ENCODE measurements at regions not wholly inside any gene's neighbourhood (a gene's known extent, or its start where the extent isn't known, plus 50 kb on each side); places are given as distances from the start of the nearest gene placed in this dataset.
"Not testable (repeated sequence)": the region's sequence is repeated elsewhere in the genome, so short reads cannot be mapped to it uniquely, and the experiment has no call there.

DNA sequence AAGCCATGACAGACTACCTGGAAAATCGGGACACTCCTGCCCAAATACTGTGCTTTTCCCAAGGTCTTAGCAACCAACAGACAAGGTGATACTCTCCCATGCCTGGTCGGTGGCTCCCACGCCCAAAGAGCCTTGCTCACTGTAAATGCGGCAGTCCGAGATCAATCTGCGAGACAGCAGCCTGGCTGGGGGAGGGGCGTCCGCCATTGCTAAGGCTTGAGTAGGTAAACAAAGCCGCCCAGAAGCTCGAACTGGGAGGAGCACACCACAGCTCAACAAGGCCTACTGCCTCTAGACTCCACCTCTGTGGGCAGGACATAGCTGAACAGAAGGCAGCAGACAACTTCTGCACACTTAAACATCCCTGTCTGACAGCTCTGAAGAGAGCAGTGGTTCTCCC, 272.1 kb upstream of the CCNG1 start:
- no peak overlapping the region for H3K4me3 ChIP-seq
- DNase-seq (ENCODE audit: extremely low spot score), result no peak
- 93% methylated on average over 10 of the region's 10 CpGs for WGBS
- H3K27ac ChIP-seq (replicated peaks in 1 of 4), result no peak overlapping the region
- peaks cover 0 to 12% (median 0%) of the 10 kb centered on the region in 4 donors for H3K9me3 ChIP-seq
- no peaks in the 10 kb centered on the region for H3K4me1 ChIP-seq
- H3K27me3 ChIP-seq, result no peaks in the 10 kb centered on the region
- intact Hi-C loops (cut with DNase I), result no loop called here
- no peak for TF ChIP-seq POLR2AphosphoS5 (IDR thresholded peaks at IDR 0.05)
- TF ChIP-seq EP300 (IDR thresholded peaks at IDR 0.05), result no peak
- no peak for TF ChIP-seq POLR2A (IDR thresholded peaks at IDR 0.05; ENCODE audit: low read depth)
- TF ChIP-seq, protein P1, sequence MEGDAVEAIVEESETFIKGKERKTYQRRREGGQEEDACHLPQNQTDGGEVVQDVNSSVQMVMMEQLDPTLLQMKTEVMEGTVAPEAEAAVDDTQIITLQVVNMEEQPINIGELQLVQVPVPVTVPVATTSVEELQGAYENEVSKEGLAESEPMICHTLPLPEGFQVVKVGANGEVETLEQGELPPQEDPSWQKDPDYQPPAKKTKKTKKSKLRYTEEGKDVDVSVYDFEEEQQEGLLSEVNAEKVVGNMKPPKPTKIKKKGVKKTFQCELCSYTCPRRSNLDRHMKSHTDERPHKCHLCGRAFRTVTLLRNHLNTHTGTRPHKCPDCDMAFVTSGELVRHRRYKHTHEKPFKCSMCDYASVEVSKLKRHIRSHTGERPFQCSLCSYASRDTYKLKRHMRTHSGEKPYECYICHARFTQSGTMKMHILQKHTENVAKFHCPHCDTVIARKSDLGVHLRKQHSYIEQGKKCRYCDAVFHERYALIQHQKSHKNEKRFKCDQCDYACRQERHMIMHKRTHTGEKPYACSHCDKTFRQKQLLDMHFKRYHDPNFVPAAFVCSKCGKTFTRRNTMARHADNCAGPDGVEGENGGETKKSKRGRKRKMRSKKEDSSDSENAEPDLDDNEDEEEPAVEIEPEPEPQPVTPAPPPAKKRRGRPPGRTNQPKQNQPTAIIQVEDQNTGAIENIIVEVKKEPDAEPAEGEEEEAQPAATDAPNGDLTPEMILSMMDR (IDR thresholded peaks at IDR 0.05), result no peak
- no peaks in the 10 kb centered on the region for H3K36me3 ChIP-seq

DNA sequence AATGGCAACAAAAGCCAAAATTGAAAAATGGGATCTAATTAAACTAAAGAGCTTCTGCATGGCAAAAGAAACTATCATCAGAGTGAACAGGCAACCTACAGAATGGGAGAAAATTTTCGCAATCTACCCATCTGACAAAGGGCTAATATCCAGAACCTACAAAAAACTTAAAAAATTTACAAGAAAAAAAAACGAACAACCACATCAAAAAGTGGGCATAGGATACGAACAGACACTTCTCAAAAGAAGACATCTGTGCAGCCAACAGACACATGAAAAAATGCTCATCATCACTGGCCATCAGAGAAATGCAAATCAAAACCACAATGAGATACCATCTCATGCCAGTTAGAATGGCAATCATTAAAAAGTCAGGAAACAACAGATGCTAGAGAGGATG, 267.2 kb upstream of the CCNG1 start:
- intact Hi-C loops (cut with DNase I); H3K9me3 ChIP-seq; H3K36me3 ChIP-seq; H3K27me3 ChIP-seq; H3K4me1 ChIP-seq; DNase-seq (ENCODE audit: extremely low spot score); H3K4me3 ChIP-seq; H3K27ac ChIP-seq (replicated peaks in 1 of 4): not testable (repeated sequence)
- 74% methylated on average over 3 of the region's 3 CpGs for WGBS

DNA sequence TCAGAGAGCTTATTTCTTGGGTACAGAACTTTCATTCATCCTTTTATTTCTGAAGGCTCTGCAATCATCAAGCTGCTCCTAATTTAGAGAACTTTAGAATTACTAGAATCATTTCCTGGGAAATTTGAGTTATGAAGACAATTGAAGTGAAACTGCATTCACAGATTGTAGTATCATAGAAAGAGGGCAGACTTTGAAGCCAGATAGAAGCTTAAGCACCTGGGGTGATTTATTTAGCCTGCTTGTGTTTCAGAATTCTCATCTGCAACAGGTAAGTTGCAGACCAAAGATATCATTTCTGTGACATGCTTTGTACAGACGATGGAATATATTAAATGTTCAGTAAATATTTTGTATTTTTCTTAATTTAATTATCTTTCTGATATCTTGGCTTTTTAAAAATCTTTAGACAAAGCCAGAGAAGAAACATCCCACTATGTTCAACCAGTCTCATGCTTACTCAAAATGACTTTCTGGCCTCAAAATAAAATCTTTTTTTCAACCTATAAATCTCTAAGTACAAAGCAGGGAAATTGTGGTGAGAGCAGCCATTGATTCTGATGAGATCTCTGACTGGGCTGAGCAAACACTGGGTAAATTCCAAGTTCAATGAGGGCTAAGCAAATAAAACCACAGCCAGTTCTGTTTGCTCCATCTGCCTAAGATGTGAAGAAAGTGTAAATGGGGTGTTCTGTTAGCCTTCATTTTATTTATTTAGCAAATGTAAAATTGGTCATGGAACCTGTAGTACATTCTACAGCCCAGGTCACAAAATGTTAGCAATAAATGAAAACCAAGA, 264.7 kb upstream of the CCNG1 start:
- intact Hi-C loops (cut with DNase I), result no loop called here
- TF ChIP-seq, protein P1 (IDR thresholded peaks at IDR 0.05), result no peak
- TF ChIP-seq POLR2AphosphoS5 (IDR thresholded peaks at IDR 0.05), result no peak
- no peak for TF ChIP-seq POLR2A (IDR thresholded peaks at IDR 0.05; ENCODE audit: low read depth)
- TF ChIP-seq EP300 (IDR thresholded peaks at IDR 0.05), result no peak
- no peak for DNase-seq (ENCODE audit: extremely low spot score)
- 63% methylated on average over 1 of the region's 1 CpG for WGBS
- no peaks in the 10 kb centered on the region for H3K4me1 ChIP-seq
- H3K4me3 ChIP-seq, result no peak overlapping the region
- no peak overlapping the region for H3K27ac ChIP-seq (replicated peaks in 1 of 4)
- H3K9me3 ChIP-seq, result no peaks in the 10 kb centered on the region
- H3K27me3 ChIP-seq, result no peaks in the 10 kb centered on the region
- no peaks in the 10 kb centered on the region for H3K36me3 ChIP-seq

DNA sequence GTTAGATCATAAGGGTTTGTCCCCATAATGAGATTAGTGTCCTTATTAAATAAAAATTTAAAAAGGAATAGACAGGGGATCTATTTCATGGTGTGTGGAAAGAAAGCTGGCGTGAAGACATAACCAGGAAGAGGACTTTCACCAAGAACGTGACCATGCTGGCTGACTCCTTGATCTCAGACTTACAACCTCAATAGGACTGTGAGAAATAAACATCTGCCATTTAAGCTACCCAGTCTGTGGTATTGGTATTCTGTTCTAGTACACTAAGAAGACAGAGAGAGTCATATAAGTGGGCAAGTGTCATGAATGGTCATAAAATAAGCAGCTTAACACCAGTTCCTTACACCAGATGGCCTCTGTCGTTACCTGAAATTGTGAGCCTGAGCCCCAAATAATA, 259.4 kb upstream of the CCNG1 start:
- Histone ChIP-seq H3K27ac (replicated peaks in 1 of 4) (no peak overlapping the region), H3K4me3 (no peak overlapping the region), H3K27me3 (no peaks in the 10 kb centered on the region), H3K4me1 (no peaks in the 10 kb centered on the region), H3K36me3 (no peaks in the 10 kb centered on the region), H3K9me3 (no peaks in the 10 kb centered on the region)
- intact Hi-C loops (cut with DNase I), result no loop called here
- DNase-seq (ENCODE audit: extremely low spot score), result no peak
- TF ChIP-seq POLR2A (IDR thresholded peaks at IDR 0.05; ENCODE audit: low read depth) (no peak), EP300 (IDR thresholded peaks at IDR 0.05) (no peak), POLR2AphosphoS5 (IDR thresholded peaks at IDR 0.05) (no peak)
- TF ChIP-seq, protein P1 (IDR thresholded peaks at IDR 0.05), result no peak
- WGBS, result 70% methylated on average over 3 of the region's 3 CpGs

DNA sequence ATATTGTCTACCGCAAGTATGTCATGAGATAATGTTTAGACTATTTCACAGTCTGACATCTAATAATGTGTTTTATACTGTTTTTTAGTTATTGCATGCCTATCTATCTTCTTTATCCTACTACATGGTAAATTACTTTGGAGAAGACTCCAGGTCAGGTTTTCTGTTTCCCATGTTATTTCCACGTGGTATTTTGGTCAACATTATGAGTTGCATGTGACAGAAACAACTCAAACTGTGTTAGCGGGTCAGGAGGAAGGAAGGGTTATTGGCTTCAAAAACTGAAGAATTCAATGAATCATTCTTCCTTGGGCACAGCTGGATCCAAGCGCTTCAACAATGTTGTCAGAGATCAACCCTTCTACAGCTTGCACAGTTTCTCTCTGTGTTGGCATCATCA, 252.1 kb upstream of the CCNG1 start:
- Histone ChIP-seq H3K4me1 (no peaks in the 10 kb centered on the region), H3K27me3 (no peaks in the 10 kb centered on the region), H3K27ac (replicated peaks in 1 of 4) (no peak overlapping the region), H3K4me3 (no peak overlapping the region), H3K36me3 (no peaks in the 10 kb centered on the region), H3K9me3 (no peaks in the 10 kb centered on the region)
- TF ChIP-seq, protein P1 (IDR thresholded peaks at IDR 0.05), result no peak
- TF ChIP-seq POLR2A (IDR thresholded peaks at IDR 0.05; ENCODE audit: low read depth) (no peak), EP300 (IDR thresholded peaks at IDR 0.05) (no peak), POLR2AphosphoS5 (IDR thresholded peaks at IDR 0.05) (no peak)
- WGBS, result 84% methylated on average over 4 of the region's 4 CpGs
- no peak for DNase-seq (ENCODE audit: extremely low spot score)
- intact Hi-C loops (cut with DNase I), result no loop called here
